Fibroblast of skin of abdomen (primary cell): ENCODE measurements at regions not wholly inside any gene's neighbourhood (a gene's known extent, or its start where the extent isn't known, plus 50 kb on each side); places are given as distances from the start of the nearest gene placed in this dataset.
"Not testable (repeated sequence)": the region's sequence is repeated elsewhere in the genome, so short reads cannot be mapped to it uniquely, and the experiment has no call there.

Experiments
- DNase-seq: peaks from one replicate; pipeline ENCODE4 v3.0.0-alpha.2; 2013

GRCh38 chr9:13001989-13002580 lies 227.3 kb downstream of the LURAP1L start:
- no peak for DNase-seq

- DNase-seq: no peak
These were observed 227.9 kb downstream of the LURAP1L start for GRCh38 chr9:13002740-13003139.

GRCh38 chr9:13009871-13010270 lies 235.1 kb downstream of the LURAP1L start:
- no peak for DNase-seq

GRCh38 chr9:13013991-13014883 lies 239.4 kb downstream of the LURAP1L start:
- peak; percentile 69 for DNase-seq

- no peak for DNase-seq
These were observed 242.4 kb downstream of the LURAP1L start for GRCh38 chr9:13017260-13017659.

GRCh38 chr9:13020146-13021040 lies 245.6 kb downstream of the LURAP1L start:
- peak; percentile 29 for DNase-seq

- peak; percentile 20 for DNase-seq
These were observed 247.9 kb downstream of the LURAP1L start for GRCh38 chr9:13022756-13023155.

GRCh38 chr9:13023498-13023897 lies 248.7 kb downstream of the LURAP1L start:
- no peak for DNase-seq

GRCh38 chr9:13026956-13027355 lies 252.1 kb downstream of the LURAP1L start:
- DNase-seq: no peak

GRCh38 chr9:13027879-13028278 lies 251.6 kb downstream of the MPDZ start:
- DNase-seq: peak; percentile 44

- no peak for DNase-seq
These were observed 246.9 kb downstream of the MPDZ start for GRCh38 chr9:13032585-13032984.

- DNase-seq: peak; percentile 62
These were observed 245.4 kb downstream of the MPDZ start for GRCh38 chr9:13033959-13034693.

- no peak for DNase-seq
These were observed 244.8 kb downstream of the MPDZ start for GRCh38 chr9:13034694-13035002.

GRCh38 chr9:13035822-13036221 lies 243.7 kb downstream of the MPDZ start:
- DNase-seq: no peak

- not testable (repeated sequence) for DNase-seq
These were observed 241.7 kb downstream of the MPDZ start for GRCh38 chr9:13037808-13038207.

GRCh38 chr9:13047827-13048587 lies 231.5 kb downstream of the MPDZ start:
- no peak for DNase-seq

- DNase-seq: peak; percentile 14
These were observed 230.3 kb downstream of the MPDZ start for GRCh38 chr9:13049223-13049622.

GRCh38 chr9:13053504-13053903 lies 226.0 kb downstream of the MPDZ start:
- DNase-seq: no peak

GRCh38 chr9:13054389-13054788 lies 225.1 kb downstream of the MPDZ start:
- DNase-seq: no peak
